ENCODE measurements at regions not wholly inside any gene's neighbourhood (a gene's known extent, or its start where the extent isn't known, plus 50 kb on each side); places are given as distances from the start of the nearest gene placed in this dataset.

DNA sequence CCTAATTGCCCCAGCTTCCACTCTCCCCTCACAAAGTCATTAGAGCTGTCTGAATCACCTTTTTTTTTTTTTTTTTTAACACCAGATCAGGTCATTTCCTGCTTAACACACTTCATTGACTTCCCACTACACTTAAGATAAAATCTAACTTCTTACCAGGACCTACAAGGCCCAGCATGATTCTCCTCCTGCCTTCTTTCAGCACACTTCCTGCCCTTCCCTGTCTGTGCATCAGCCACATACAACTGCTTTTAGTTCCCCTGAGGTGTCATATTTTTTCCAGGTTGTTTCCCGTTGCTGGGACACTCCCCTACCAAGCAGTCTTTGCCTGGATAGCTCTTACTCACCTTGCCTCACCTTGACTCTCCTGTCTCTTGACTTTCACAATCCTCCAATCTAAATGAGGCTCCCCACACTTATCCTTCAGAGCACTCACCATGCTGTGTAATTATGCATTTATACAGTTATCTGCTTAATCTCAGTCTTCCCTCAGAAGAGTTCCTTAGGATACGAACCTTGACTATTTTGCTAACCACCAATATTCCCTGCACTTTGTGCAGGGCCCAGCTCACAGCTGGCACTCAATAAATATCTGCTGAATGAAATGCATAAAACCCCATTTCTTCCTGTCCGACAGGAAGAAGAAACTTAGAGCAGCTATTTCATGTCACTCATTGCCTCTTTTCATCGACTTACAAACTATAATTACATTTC is 96.6 kb upstream of the AKIP1 start:
- H3K4me3 ChIP-seq (ENCODE audit: low read length), result no peak overlapping the region
- no peak overlapping the region for H3K9ac ChIP-seq (ENCODE audit: low read length)
- no peak overlapping the region for H3K4me2 ChIP-seq (ENCODE audit: low read depth, low read length, poor library complexity, severe bottlenecking)
- no peaks in the 10 kb centered on the region for H3K9me2 ChIP-seq (replicated peaks; ENCODE audit: insufficient read depth, low read length)
- no peaks in the 10 kb centered on the region for H3K79me2 ChIP-seq (ENCODE audit: low read length)
- H4K20me1 ChIP-seq (ENCODE audit: insufficient read depth, low read depth, low read length), result no peaks in the 10 kb centered on the region
- no peak overlapping the region for H2AFZ ChIP-seq (ENCODE audit: low read length)
- no peaks in the 10 kb centered on the region for H3K27me3 ChIP-seq (ENCODE audit: low read length)
- H3K27ac ChIP-seq (ENCODE audit: low read length), result no peak overlapping the region
- no peaks in the 10 kb centered on the region for H3K36me3 ChIP-seq (ENCODE audit: insufficient read depth, low read length)
- no peaks in the 10 kb centered on the region for H3K9me3 ChIP-seq (ENCODE audit: low read length)
- H3K4me1 ChIP-seq (ENCODE audit: low read length), result no peaks in the 10 kb centered on the region
- DNase-seq, result no peak

DNA sequence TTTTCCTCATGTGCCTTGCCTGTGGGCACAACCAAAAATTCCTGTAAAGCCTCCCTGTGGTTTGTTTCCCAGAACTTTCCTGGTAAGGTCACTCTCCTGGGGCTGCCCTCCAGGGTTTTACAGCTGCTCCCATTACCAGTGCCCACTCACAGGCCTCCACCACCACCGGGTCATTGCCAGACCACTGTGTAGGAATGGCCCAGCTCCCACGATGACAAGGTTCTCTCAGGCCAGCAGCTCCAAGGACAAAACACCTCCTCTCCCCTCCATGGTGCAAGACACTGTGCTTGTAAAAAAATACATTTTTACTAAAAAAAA is 96.1 kb upstream of the AKIP1 start:
- Histone ChIP-seq H3K9ac (ENCODE audit: low read length) (no peak overlapping the region), H3K4me1 (ENCODE audit: low read length) (no peaks in the 10 kb centered on the region), H3K9me3 (ENCODE audit: low read length) (no peaks in the 10 kb centered on the region), H3K27me3 (ENCODE audit: low read length) (no peaks in the 10 kb centered on the region), H3K9me2 (replicated peaks; ENCODE audit: insufficient read depth, low read length) (no peaks in the 10 kb centered on the region), H3K79me2 (ENCODE audit: low read length) (no peaks in the 10 kb centered on the region), H2AFZ (ENCODE audit: low read length) (no peak overlapping the region), H3K4me3 (ENCODE audit: low read length) (no peak overlapping the region), H4K20me1 (ENCODE audit: insufficient read depth, low read depth, low read length) (no peaks in the 10 kb centered on the region), H3K4me2 (ENCODE audit: low read depth, low read length, poor library complexity, severe bottlenecking) (no peak overlapping the region), H3K27ac (ENCODE audit: low read length) (no peak overlapping the region), H3K36me3 (ENCODE audit: insufficient read depth, low read length) (no peaks in the 10 kb centered on the region)
- DNase-seq, result no peak

GRCh38 chr11:8818421-8818820 is 92.6 kb upstream of the AKIP1 start:
- Histone ChIP-seq H3K4me2 (ENCODE audit: low read depth, low read length, poor library complexity, severe bottlenecking) (no peak overlapping the region), H2AFZ (ENCODE audit: low read length) (no peak overlapping the region), H3K9ac (ENCODE audit: low read length) (no peak overlapping the region), H3K36me3 (ENCODE audit: insufficient read depth, low read length) (no peaks in the 10 kb centered on the region), H3K27me3 (ENCODE audit: low read length) (no peaks in the 10 kb centered on the region), H3K27ac (ENCODE audit: low read length) (no peak overlapping the region), H3K4me1 (ENCODE audit: low read length) (no peaks in the 10 kb centered on the region), H3K4me3 (ENCODE audit: low read length) (no peak overlapping the region), H3K79me2 (ENCODE audit: low read length) (no peaks in the 10 kb centered on the region), H3K9me2 (replicated peaks; ENCODE audit: insufficient read depth, low read length) (no peaks in the 10 kb centered on the region), H4K20me1 (ENCODE audit: insufficient read depth, low read depth, low read length) (no peaks in the 10 kb centered on the region), H3K9me3 (ENCODE audit: low read length) (no peaks in the 10 kb centered on the region)
- DNase-seq, result no peak

DNA sequence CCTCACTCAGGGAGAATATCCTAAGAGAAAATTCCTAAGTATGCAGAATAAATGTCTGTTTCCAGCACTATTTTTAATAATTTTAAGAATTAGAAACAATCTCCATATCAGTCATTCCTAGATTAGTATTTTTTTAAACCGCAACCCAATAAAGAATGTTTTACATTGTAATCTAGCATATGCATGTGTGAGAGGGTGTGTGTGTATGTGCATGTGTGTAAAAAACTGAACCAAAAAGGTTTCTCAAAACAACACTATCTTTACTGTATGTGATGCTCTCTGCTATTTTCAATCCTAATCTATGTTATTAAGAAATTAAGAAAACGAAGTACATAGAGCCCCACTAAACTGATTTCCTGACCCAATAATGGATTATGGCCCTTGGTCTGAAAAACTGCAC is 90.6 kb upstream of the AKIP1 start:
- DNase-seq, result no peak
- no peaks in the 10 kb centered on the region for H3K27me3 ChIP-seq (ENCODE audit: low read length)
- H4K20me1 ChIP-seq (ENCODE audit: insufficient read depth, low read depth, low read length), result no peaks in the 10 kb centered on the region
- H3K4me3 ChIP-seq (ENCODE audit: low read length), result no peak overlapping the region
- no peaks in the 10 kb centered on the region for H3K4me1 ChIP-seq (ENCODE audit: low read length)
- no peaks in the 10 kb centered on the region for H3K36me3 ChIP-seq (ENCODE audit: insufficient read depth, low read length)
- H3K27ac ChIP-seq (ENCODE audit: low read length), result no peak overlapping the region
- H3K4me2 ChIP-seq (ENCODE audit: low read depth, low read length, poor library complexity, severe bottlenecking), result no peak overlapping the region
- H2AFZ ChIP-seq (ENCODE audit: low read length), result no peak overlapping the region
- no peak overlapping the region for H3K9ac ChIP-seq (ENCODE audit: low read length)
- H3K9me3 ChIP-seq (ENCODE audit: low read length), result no peaks in the 10 kb centered on the region
- no peaks in the 10 kb centered on the region for H3K79me2 ChIP-seq (ENCODE audit: low read length)
- H3K9me2 ChIP-seq (replicated peaks; ENCODE audit: insufficient read depth, low read length), result no peaks in the 10 kb centered on the region

DNA sequence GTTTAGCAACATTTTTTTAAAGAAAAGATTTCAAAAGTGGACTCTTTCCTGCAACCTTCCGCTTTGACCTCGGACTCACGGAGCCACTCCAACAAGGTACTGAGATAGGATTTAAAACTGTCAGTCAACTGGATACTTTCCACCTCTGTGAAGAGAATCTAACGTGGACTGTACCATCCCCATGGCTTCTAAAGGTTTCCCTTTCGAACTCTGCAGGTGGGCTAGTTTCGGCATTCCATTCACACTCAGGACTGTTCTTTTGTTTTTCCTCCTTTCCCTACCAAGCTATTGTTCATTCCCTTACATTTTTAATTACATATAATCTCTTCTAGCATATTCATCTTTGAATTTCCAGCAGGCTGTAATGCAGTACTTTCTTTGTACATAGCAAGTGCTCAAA is 88.5 kb upstream of the AKIP1 start:
- Histone ChIP-seq H3K9me2 (replicated peaks; ENCODE audit: insufficient read depth, low read length) (no peaks in the 10 kb centered on the region), H3K4me2 (ENCODE audit: low read depth, low read length, poor library complexity, severe bottlenecking) (no peak overlapping the region), H3K27me3 (ENCODE audit: low read length) (no peaks in the 10 kb centered on the region), H3K9me3 (ENCODE audit: low read length) (no peaks in the 10 kb centered on the region), H3K27ac (ENCODE audit: low read length) (no peak overlapping the region), H2AFZ (ENCODE audit: low read length) (no peak overlapping the region), H3K9ac (ENCODE audit: low read length) (no peak overlapping the region), H3K36me3 (ENCODE audit: insufficient read depth, low read length) (no peaks in the 10 kb centered on the region), H3K79me2 (ENCODE audit: low read length) (no peaks in the 10 kb centered on the region), H4K20me1 (ENCODE audit: insufficient read depth, low read depth, low read length) (no peaks in the 10 kb centered on the region), H3K4me3 (ENCODE audit: low read length) (no peak overlapping the region), H3K4me1 (ENCODE audit: low read length) (no peaks in the 10 kb centered on the region)
- no peak for DNase-seq

DNA sequence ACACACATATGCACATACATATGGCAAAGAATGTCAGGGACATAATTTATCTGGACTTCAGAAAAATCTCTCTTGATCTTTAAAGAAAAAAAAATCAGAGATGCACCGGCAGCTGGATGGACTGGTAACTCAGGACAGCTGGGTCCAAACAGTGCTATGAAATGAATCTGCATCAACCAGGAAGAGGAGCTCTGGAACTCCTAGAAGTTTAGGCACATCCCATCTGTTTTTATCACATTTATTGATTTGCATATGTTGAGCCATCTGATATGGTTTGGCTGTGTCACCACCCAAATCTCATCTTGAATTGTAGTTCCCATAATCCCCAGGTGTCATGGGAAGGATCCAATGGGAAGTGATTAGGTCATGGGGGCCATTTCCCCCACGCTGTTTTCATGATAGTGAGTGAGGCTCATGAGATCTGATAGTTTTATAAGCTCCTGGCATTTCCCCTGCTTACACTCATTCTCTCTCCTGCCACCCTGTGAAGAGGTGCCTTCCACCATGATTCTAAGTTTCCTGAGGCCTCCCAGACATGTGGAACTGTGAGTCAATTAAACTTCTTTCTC is 87.7 kb upstream of the AKIP1 start:
- DNase-seq, result no peak
- H3K9ac ChIP-seq (ENCODE audit: low read length), result no peak overlapping the region
- no peak overlapping the region for H3K4me3 ChIP-seq (ENCODE audit: low read length)
- H4K20me1 ChIP-seq (ENCODE audit: insufficient read depth, low read depth, low read length), result no peaks in the 10 kb centered on the region
- H3K27me3 ChIP-seq (ENCODE audit: low read length), result no peaks in the 10 kb centered on the region
- no peak overlapping the region for H3K27ac ChIP-seq (ENCODE audit: low read length)
- H3K9me3 ChIP-seq (ENCODE audit: low read length), result no peaks in the 10 kb centered on the region
- no peaks in the 10 kb centered on the region for H3K4me1 ChIP-seq (ENCODE audit: low read length)
- H3K4me2 ChIP-seq (ENCODE audit: low read depth, low read length, poor library complexity, severe bottlenecking), result no peak overlapping the region
- H3K9me2 ChIP-seq (replicated peaks; ENCODE audit: insufficient read depth, low read length), result no peaks in the 10 kb centered on the region
- no peak overlapping the region for H2AFZ ChIP-seq (ENCODE audit: low read length)
- H3K79me2 ChIP-seq (ENCODE audit: low read length), result no peaks in the 10 kb centered on the region
- H3K36me3 ChIP-seq (ENCODE audit: insufficient read depth, low read length), result no peaks in the 10 kb centered on the region

GRCh38 chr11:8826139-8826786 is 84.7 kb upstream of the AKIP1 start:
- Histone ChIP-seq H3K27me3 (ENCODE audit: low read length) (no peaks in the 10 kb centered on the region), H4K20me1 (ENCODE audit: insufficient read depth, low read depth, low read length) (no peaks in the 10 kb centered on the region), H3K4me3 (ENCODE audit: low read length) (no peak overlapping the region), H3K4me1 (ENCODE audit: low read length) (no peaks in the 10 kb centered on the region), H3K36me3 (ENCODE audit: insufficient read depth, low read length) (no peaks in the 10 kb centered on the region), H3K27ac (ENCODE audit: low read length) (no peak overlapping the region), H2AFZ (ENCODE audit: low read length) (no peak overlapping the region), H3K79me2 (ENCODE audit: low read length) (no peaks in the 10 kb centered on the region), H3K9me2 (replicated peaks; ENCODE audit: insufficient read depth, low read length) (no peaks in the 10 kb centered on the region), H3K9ac (ENCODE audit: low read length) (no peak overlapping the region), H3K9me3 (ENCODE audit: low read length) (no peaks in the 10 kb centered on the region), H3K4me2 (ENCODE audit: low read depth, low read length, poor library complexity, severe bottlenecking) (no peak overlapping the region)
- DNase-seq, result no peak

DNA sequence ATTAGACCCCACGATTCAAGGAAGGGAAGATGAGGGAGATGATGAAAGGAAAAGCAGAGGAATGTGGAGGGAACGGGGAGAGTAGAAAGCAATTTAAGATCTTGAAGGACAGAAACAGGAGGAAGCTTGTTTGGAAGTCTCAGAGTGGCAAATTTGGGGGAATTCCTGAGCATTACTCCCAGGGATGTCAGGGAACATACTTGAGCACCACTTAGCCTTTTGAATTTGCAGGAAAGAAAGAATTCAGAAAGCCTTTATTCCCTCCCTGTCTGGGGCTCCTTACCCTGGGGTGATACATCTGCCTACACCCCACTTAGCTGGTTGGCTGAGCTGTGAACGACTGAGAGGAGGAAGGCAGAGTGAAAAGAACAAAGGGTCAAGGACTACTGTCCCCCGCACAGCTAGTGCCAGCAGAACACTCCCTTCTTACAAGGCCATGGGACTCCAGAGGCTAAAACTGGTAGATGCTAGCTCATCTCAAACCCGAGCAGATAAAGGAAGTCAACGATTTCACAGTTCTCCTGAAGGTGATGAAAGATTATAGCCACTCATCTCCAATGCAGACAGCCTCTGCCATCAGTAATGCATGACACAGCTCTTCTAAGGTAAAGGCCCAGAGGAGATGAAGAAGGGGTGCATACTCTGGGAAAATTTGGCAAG is 84.0 kb upstream of the AKIP1 start:
- H2AFZ ChIP-seq (ENCODE audit: low read length), result no peak overlapping the region
- no peak overlapping the region for H3K9ac ChIP-seq (ENCODE audit: low read length)
- H3K27me3 ChIP-seq (ENCODE audit: low read length), result no peaks in the 10 kb centered on the region

More for the DNA sequence above, 84.0 kb upstream of the AKIP1 start:
- DNase-seq, result no peak
- Histone ChIP-seq H3K4me1 (ENCODE audit: low read length) (no peaks in the 10 kb centered on the region), H3K79me2 (ENCODE audit: low read length) (no peaks in the 10 kb centered on the region), H3K9me2 (replicated peaks; ENCODE audit: insufficient read depth, low read length) (no peaks in the 10 kb centered on the region), H4K20me1 (ENCODE audit: insufficient read depth, low read depth, low read length) (no peaks in the 10 kb centered on the region), H3K9me3 (ENCODE audit: low read length) (no peaks in the 10 kb centered on the region), H3K4me3 (ENCODE audit: low read length) (no peak overlapping the region), H3K27ac (ENCODE audit: low read length) (no peak overlapping the region), H3K36me3 (ENCODE audit: insufficient read depth, low read length) (no peaks in the 10 kb centered on the region), H3K4me2 (ENCODE audit: low read depth, low read length, poor library complexity, severe bottlenecking) (no peak overlapping the region)
